Neuron (in vitro differentiated cells): ENCODE measurements at regions not wholly inside any gene's neighbourhood (a gene's known extent, or its start where the extent isn't known, plus 50 kb on each side); places are given as distances from the start of the nearest gene placed in this dataset.

Experiments used
- H2AFZ ChIP-seq: one replicate; pipeline ENCODE4 v1.6.1; 2013; ENCODE audit warnings: low read depth, mild to moderate bottlenecking, inconsistent platforms, low read length, moderate library complexity
- H3K27me3 ChIP-seq: one replicate; pipeline ENCODE4 v1.6.1; 2013; ENCODE audit warnings: low read length; ENCODE audit not compliant: insufficient read depth
- H3K36me3 ChIP-seq: one replicate; pipeline ENCODE4 v1.6.1; 2013; ENCODE audit warnings: low read length; ENCODE audit not compliant: insufficient read depth
- H3K4me1 ChIP-seq: one replicate; pipeline ENCODE4 v1.6.1; 2013; ENCODE audit warnings: low read length; ENCODE audit not compliant: insufficient read depth
- H3K4me3 ChIP-seq: 2 replicates; pipeline ENCODE4 v1.5.1; 2013; ENCODE audit warnings: mild to moderate bottlenecking, low read length, moderate library complexity
- H3K9me3 ChIP-seq: one replicate; pipeline ENCODE4 v1.6.1; 2013; ENCODE audit warnings: low read length

DNA sequence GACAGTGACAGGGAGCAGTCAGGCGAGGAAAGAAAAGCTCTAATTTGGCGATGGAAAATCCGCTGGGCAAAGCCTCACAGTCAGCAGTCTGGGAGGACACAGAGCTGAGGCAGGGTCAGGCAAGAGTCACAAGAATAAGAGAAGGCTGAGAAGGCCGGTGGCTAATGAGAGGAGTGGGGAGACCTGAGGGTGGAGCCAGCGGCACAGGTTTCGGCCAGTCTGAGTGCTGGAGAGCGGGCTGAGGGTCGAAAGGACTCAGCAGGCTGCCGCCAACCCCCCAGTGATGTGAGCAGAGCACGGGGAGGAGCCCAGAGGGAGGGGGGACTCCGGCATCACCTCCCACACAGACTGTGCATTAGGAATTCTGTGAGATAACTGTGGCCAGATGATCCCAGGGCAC is 500.6 kb upstream of the MYT1L start:
- no peaks in the 10 kb centered on the region for H3K9me3 ChIP-seq
- H3K27me3 ChIP-seq, result no peaks in the 10 kb centered on the region
- no peaks in the 10 kb centered on the region for H3K36me3 ChIP-seq
- H2AFZ ChIP-seq, result no peak overlapping the region
- H3K4me1 ChIP-seq, result peaks cover 12% of the 10 kb centered on the region
- no peak overlapping the region for H3K4me3 ChIP-seq

DNA sequence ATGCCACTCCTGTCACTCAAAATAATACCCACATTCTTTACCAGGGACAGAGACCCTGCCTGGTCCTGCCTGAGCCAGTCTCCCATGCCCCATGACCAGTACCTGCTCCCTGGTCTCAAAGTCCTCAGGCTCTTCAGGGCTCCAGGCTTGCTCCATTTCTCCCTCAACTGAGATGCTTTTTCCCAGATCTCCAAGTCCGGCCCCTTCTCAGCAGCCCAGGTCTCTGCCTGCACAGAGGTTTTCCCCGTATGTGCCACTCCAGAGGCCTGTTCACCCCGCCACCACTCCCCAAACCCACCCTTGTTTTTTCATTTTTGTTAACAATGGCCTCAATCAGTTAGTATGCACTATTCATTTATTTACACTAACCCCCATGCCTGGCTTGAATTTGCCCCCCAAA is 499.5 kb upstream of the MYT1L start:
- Histone ChIP-seq H3K9me3 (no peaks in the 10 kb centered on the region), H3K36me3 (no peaks in the 10 kb centered on the region), H3K27me3 (no peaks in the 10 kb centered on the region), H3K4me1 (peaks cover 12% of the 10 kb centered on the region), H2AFZ (no peak overlapping the region), H3K4me3 (no peak overlapping the region)

DNA sequence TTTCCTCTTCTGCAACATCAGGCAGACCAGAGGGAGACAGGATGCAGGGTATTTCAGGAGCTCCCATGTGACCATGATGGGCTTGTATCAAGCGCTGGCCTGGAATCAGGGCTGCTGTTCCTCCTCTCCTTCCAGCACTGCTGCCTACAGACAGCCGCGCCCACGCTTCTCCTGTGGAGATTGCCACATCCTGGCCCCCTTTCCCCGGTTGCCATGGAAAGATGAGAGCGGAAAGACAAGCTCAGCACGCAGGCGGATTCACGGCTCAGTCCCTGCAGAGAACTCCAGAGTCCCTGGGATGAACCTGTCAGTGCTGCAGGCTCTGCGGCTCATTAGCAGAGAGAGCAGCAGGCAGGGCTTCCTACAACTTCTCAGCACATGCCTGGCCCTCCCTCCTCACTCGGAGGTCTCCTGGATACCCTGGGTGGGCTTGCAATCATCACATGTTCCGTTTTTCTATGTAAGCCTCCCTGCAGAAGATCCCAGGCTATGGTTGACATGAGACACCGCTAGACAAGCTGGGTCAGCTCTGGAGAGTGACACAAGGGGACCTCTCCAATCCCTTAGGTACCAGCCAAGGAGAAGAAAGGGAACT is 497.8 kb upstream of the MYT1L start:
- Histone ChIP-seq H3K4me1 (peaks cover 12% of the 10 kb centered on the region), H3K4me3 (no peak overlapping the region), H2AFZ (no peak overlapping the region), H3K36me3 (no peaks in the 10 kb centered on the region), H3K27me3 (no peaks in the 10 kb centered on the region), H3K9me3 (no peaks in the 10 kb centered on the region)

DNA sequence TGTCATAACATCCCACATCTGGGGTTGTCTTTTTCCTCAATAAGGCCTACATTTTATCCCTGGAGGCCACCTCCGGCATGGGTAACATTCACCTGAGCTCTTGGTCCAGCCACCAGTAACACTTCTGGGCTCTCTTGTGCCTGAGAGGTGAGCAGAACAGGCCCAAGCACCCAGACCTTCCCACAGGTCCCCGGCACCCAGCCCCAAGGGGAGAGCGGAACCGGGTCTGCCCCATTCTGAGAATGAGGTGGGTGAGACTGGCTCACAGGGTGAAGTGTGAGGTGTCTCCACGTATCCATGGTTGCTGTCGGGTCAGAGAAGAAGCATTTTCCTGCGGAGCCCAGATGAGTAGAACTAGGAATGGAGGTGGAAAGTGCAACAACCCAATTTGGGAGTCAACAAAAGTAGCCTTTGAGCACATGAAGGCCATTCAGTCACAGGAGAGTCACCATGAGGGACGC is 496.7 kb upstream of the MYT1L start:
- Histone ChIP-seq H3K4me3 (no peak overlapping the region), H2AFZ (no peak overlapping the region), H3K27me3 (no peaks in the 10 kb centered on the region), H3K36me3 (no peaks in the 10 kb centered on the region), H3K9me3 (no peaks in the 10 kb centered on the region), H3K4me1 (peaks cover 12% of the 10 kb centered on the region)

DNA sequence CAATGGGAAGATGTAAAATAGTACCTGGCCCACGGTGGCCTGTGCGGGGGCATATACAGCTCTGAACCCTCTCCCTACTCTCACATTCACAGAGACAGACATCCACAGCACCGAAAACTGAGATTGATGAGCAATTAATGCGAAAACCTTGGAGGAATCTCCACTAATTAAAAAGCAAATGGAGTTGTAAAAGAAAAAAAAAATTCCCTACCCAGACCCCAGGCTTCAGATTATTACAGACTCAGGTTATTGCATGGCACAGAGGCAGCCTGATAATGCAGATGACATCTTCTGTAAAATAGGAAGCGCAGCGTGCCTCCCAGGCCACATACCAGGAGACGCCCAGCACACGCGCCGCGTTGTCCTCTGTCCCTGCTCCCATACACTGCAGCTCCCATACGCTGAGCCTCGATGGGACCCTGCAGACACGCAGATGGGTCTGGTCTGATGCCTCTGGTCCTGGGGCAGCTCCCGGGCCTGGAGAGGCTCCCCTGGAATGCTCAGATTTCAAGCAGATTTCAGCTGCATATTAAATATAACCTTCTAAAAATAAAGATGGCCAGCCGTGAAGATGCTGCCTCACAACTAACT is 496.1 kb upstream of the MYT1L start:
- Histone ChIP-seq H3K36me3 (no peaks in the 10 kb centered on the region), H2AFZ (no peak overlapping the region), H3K4me1 (peaks cover 12% of the 10 kb centered on the region), H3K4me3 (no peak overlapping the region), H3K27me3 (no peaks in the 10 kb centered on the region), H3K9me3 (no peaks in the 10 kb centered on the region)

DNA sequence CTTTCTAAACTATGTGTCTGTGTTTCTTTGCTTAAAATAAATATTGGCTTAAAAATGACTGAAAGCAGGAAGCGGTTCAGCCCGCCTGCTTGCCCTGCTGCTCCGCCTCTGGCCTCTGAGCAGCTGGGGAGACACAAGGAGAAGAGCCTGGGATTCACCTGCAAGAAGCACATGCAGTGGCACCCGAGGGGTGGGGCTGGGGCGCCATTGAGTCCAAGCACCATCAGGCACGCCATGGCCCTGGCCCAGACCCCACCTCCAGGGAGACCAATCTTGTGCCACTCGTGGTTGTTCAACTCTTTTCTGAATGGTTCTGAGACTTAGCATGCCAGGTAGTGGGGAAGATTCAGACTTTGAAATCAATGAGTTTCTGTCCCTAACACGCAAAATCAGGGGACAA is 495.5 kb upstream of the MYT1L start:
- no peak overlapping the region for H2AFZ ChIP-seq
- H3K9me3 ChIP-seq, result no peaks in the 10 kb centered on the region
- peaks cover 8% of the 10 kb centered on the region for H3K4me1 ChIP-seq
- no peaks in the 10 kb centered on the region for H3K27me3 ChIP-seq
- no peak overlapping the region for H3K4me3 ChIP-seq
- no peaks in the 10 kb centered on the region for H3K36me3 ChIP-seq

DNA sequence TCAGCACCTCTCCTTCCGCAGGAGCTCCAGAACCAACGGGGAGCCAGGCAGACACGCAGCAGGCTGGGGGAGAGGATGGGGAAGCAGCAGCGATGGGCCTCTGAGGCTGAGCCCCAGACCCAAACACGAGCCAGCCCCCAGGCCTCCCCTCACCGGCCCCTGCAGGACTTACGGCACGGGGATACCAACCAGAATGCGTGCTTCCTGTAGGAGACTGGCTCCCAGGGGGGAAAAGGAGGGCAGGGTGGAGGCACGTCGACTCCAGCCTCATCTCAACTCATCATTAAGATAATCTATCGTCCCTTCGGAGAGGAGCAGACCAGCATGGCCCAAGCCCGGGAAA is 495.1 kb upstream of the MYT1L start:
- Histone ChIP-seq H3K36me3 (no peaks in the 10 kb centered on the region), H2AFZ (no peak overlapping the region), H3K9me3 (no peaks in the 10 kb centered on the region), H3K4me3 (no peak overlapping the region), H3K27me3 (no peaks in the 10 kb centered on the region), H3K4me1 (peaks cover 5% of the 10 kb centered on the region)

DNA sequence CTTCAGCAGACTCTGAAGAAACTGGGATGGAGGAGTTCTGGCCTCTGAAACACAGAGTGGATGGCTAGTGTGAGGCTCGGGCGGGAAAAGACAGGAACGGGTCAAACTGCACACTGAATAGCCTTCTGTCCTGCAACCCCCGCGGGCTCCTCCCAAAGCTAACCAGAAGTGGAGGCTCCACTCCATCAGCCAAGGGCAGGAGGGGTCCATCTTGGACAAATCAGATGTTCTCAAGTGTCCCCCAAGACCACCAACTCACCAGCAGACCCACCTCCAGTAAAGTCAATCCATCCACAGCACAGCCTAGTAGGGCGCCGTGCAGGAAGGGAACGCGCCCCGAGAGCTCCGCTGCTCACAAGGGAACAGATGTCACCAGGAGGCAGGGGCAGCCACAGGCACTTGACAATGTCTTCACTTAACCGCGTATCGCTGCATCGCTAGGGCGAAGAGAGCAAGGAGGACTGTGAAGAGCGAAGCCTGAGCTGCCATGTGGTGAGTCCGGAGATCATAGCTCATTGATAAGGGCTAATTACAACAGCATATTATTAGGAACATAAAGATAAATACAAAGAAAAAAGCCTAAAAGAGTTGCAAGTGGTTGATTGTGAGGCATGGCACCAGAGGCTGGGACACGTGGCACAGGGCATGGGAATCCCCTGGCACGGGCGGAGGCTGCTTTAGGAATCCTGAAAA is 494.6 kb upstream of the MYT1L start:
- H3K4me3 ChIP-seq, result no peak overlapping the region
- no peaks in the 10 kb centered on the region for H3K36me3 ChIP-seq
- H3K27me3 ChIP-seq, result no peaks in the 10 kb centered on the region
- H3K9me3 ChIP-seq, result no peaks in the 10 kb centered on the region
- H2AFZ ChIP-seq, result no peak overlapping the region
- H3K4me1 ChIP-seq, result peaks cover 5% of the 10 kb centered on the region

DNA sequence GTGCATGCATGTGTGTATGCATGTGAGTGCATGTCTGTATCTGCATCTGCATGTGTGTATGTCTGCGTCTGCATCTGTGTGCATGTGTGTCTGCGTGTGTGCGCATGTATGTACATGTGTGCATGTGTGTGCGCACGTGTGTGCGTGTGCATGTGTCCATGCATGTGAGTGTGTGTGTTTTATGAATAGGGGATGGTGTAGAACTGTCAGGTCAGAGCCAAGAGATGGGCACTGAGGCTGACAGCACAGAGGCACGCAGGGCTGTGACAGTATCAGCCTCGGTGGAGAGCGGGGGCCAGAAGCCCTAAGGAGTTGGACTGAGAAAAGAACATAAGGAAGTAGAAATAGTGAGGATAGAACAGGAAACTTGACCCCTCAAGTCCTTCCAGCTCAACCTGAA is 494.0 kb upstream of the MYT1L start:
- Histone ChIP-seq H3K27me3 (no peaks in the 10 kb centered on the region), H3K36me3 (no peaks in the 10 kb centered on the region), H3K9me3 (no peaks in the 10 kb centered on the region), H3K4me1 (peaks cover 5% of the 10 kb centered on the region), H2AFZ (no peak overlapping the region), H3K4me3 (no peak overlapping the region)

DNA sequence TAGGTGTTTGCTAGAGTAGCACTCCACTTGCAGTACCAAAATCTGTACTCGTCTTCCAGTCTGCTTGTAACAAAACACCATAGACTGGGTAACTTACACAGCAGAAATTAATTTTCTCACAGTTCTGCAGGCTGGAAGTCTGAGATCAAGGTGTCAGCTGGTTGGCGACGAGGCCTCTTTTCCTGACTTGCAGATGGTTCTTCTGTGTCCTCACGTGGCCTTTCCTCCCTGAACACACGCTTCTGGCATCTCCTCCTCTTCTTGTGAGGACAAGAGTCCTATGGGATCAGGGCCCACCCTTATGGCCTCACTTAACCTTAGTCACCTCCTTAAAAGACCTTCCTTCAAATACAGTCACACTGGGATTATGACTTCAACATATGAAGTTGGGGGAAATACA is 493.5 kb upstream of the MYT1L start:
- no peaks in the 10 kb centered on the region for H3K36me3 ChIP-seq
- no peak overlapping the region for H2AFZ ChIP-seq
- H3K9me3 ChIP-seq, result no peaks in the 10 kb centered on the region
- H3K4me1 ChIP-seq, result peaks cover 5% of the 10 kb centered on the region
- H3K27me3 ChIP-seq, result no peaks in the 10 kb centered on the region
- H3K4me3 ChIP-seq, result no peak overlapping the region

DNA sequence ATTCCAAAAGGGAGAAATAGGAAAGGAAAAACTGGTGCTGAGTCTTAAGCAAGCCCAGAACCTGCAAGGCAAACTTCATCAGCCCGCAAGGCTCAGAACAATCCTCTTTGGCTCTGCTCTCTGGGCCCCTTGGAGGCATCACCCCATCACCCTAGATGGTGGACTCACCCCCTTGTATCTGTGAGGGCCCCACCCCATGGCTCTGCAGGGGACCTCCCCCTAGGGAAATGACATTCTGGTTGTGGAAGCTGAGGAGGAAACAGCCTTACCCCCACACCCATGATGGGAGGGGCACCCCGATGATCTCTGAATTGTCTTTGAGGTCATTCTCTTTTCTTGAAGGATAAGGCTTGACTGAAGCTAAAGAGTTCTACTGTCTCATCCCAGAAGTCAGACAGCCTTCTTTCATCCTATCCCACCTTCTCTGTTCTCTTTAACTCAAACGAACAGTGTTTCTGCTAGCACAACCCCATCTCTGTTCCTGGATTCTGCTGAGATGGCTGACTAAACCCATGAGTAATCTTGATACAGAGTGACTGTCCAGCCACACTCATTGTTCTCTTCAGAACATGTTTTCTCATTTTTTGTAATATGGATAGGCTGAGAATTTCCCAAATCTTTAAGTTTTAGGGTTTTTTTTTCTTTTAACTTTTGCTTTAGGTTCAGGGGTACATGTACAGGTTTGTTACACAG is 492.1 kb upstream of the MYT1L start:
- H3K36me3 ChIP-seq, result no peaks in the 10 kb centered on the region
- H2AFZ ChIP-seq, result no peak overlapping the region
- no peaks in the 10 kb centered on the region for H3K9me3 ChIP-seq
- no peak overlapping the region for H3K4me3 ChIP-seq
- no peaks in the 10 kb centered on the region for H3K27me3 ChIP-seq
- no peaks in the 10 kb centered on the region for H3K4me1 ChIP-seq

DNA sequence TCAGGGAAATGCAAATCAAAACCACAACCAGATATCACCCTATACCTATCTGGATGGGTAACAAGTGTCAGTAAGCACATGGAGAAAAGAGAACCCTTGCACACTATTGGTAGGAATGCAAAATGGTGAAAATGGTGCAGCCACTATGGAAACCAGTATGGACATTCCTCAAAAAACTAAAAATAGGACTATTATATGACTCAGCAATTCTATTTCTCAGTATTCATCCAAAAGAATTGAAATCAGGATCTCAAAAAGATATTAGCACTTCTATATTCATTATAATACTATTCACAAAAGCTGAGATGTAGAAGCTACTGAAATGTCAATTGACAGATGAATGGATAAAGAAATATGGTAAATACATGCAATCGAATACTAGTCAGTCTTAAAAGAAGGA is 491.1 kb upstream of the MYT1L start:
- Histone ChIP-seq H3K4me3 (no peak overlapping the region), H3K27me3 (no peaks in the 10 kb centered on the region), H2AFZ (no peak overlapping the region), H3K4me1 (no peaks in the 10 kb centered on the region), H3K9me3 (no peaks in the 10 kb centered on the region), H3K36me3 (no peaks in the 10 kb centered on the region)

DNA sequence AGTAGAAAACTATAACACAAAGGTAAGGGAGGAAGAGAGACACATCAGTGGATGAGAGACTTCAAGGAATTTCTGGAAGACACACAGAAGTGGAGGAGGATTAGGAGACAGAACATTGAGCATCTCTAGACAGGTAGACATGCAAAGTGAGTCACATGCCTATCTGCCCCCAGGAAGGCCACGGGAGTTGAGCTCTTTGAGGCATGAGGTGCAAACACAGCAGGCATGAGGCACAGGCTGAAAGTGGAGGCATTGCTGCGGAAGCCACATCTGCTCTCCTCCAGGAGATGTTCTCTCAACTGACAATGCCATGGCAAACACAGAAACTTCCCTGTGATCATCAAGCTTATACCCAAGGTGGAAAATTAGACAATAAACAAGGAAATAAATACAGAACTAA is 481.6 kb upstream of the MYT1L start:
- H2AFZ ChIP-seq, result no peak overlapping the region
- no peak overlapping the region for H3K4me3 ChIP-seq
- H3K27me3 ChIP-seq, result no peaks in the 10 kb centered on the region
- H3K9me3 ChIP-seq, result no peaks in the 10 kb centered on the region
- H3K4me1 ChIP-seq, result no peaks in the 10 kb centered on the region
- H3K36me3 ChIP-seq, result no peaks in the 10 kb centered on the region
